ENCODE measurements at regions not wholly inside any gene's neighbourhood (a gene's known extent, or its start where the extent isn't known, plus 50 kb on each side); places are given as distances from the start of the nearest gene placed in this dataset.

DNA sequence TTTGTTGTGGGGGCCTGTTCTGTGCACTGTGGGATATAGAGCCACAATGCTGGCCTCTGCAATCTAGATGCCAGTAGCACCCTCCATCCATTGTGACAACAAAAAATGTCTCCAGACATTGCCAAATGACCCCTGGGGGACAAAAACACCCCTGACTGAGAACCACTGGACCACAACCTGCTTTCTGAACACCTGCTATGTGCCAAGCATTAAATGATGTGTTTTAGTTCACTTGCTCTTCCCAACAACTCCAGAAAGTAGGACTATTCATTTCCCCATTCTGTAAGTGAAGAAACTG, 367.0 kb upstream of the ERCC4 start:
- DNase-seq (ENCODE audit: low spot score), result no peak

DNA sequence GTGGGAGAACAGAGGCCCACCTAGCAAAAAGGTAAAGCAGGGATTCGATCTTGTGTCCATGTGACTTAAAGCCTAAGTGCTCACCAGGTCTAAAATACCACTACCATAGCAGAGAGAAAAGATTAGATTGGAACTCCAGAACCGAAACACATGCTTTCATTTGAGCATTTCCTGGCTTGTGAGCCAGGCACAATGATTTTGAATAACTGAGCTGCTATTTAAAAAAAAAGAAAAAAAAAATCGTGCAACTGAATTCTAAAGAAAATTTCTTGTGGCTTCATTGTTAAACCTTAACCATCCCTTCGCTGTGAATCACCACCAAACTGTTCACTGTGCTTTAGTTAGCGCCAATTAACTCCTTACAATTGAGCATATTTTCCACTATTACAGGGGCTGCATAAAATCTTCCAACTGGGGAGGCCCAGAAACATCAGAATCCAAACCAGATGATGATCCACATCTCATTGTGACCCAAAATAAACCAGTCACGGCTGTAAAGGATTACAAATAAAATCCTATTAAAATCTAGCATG, 366.4 kb upstream of the ERCC4 start:
- no peak for DNase-seq (ENCODE audit: low spot score)

DNA sequence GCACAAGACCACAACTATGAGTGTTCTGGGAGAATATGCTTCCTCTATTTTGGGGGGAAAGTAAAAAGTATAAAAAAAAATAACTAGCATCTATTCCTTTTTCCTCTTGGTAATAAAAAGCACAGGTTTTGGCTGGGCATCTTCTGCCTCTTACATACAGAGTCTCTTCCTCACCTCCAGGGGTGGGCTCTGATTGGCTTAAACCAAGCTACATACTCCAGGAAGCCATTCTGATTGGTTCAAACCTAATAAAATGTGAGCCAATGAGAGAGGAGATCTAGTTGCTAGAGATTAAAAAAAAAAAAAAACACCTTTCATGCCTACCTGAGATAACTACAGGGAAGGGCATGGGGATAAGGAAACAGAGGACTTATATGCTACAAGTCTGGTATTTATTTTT, 365.9 kb upstream of the ERCC4 start:
- DNase-seq (ENCODE audit: low spot score), result no peak

DNA sequence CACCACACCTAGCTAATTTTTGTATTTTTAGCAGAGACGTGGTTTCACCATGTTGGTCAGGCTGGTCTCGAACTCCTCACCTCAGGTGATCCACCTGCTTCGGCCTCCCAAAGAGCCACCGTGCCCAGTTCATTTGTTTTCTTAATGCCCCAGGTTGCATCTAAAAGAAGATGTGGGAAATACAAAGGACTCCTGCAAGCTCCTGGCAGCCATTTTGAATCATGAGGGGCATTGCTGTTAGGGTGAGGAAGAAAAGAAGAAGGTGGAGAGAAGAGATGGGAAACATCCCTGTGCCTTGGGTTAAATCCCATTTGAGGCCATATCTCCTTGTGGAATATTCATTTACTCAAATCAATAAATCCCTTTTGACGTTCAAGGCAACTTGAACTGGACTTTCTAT, 365.3 kb upstream of the ERCC4 start:
- no peak for DNase-seq (ENCODE audit: low spot score)

DNA sequence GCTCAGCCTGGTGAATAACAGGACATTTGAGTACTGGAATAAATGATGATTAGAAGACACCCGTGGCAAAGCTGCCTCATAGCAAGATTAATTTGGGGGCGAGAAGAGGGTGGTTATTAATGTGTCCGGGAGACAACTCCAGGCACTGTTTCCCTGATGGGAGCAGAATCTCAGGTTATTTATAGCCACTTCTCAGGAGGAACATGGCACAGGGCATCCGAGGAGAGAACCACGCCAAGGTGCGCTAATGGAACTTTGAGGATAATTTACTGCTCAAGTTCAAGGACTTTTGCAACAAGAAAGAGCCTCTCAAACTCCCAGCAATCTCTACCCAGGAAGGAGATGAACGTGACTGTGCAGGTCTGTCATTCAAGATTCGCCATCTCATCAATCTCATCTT, 362.5 kb upstream of the ERCC4 start:
- DNase-seq (ENCODE audit: low spot score), result no peak

DNA sequence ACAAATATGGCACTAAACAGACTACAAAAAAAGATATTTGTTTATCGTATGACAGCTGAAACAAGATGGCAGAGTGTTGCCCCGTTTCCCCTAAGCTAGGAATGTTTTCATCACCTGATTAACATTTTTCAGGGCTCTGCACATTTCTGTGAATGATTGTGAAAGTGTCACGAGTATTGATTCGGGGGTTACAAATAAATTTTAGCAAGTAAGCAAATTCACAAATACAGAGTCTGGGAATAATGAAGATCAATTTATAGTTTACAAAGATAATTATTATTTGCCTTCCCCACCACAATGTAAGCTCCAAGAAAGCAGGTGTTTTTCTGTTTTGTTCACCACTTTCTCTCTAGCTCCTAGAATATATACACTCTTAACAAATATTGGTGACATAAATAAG, 361.2 kb upstream of the ERCC4 start:
- DNase-seq (ENCODE audit: low spot score), result no peak

DNA sequence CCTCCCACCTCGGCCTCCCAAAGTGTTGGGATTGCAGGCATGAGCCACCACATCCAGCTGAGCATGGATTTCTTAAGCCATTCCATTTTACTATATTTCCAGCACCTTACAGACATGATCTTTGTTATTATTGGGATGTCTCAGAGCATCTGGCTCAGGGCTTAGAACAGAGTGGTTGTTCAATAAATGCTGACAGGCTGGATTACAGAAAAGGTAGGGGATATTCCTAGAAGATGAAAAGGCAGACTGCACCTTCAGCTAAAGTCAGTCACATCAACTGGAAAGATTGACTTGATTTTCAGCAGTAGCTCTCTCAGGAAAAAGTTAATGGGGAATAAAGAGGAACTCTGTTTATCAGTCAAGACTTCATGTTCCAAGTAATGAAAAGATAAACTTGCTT, 360.3 kb upstream of the ERCC4 start:
- DNase-seq (ENCODE audit: low spot score), result no peak

DNA sequence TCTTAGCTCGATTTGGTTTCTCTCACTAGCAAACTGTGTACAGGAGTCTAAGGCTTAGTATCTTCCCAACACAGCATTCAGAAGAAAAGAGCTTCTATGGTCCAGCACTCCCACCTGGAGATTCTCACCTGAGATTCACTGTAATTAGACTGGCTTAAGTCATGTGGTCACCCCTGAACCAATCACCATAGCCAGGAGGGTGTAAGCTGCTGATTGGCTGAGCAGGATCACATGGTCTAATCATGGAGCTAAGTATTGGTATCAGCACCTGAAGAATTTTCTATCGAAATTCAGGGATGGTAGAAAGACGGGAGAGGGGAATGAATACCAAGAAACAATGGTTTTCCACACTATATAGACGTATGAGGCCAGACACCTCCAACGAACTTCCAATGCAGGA, 359.8 kb upstream of the ERCC4 start:
- no peak for DNase-seq (ENCODE audit: low spot score)

DNA sequence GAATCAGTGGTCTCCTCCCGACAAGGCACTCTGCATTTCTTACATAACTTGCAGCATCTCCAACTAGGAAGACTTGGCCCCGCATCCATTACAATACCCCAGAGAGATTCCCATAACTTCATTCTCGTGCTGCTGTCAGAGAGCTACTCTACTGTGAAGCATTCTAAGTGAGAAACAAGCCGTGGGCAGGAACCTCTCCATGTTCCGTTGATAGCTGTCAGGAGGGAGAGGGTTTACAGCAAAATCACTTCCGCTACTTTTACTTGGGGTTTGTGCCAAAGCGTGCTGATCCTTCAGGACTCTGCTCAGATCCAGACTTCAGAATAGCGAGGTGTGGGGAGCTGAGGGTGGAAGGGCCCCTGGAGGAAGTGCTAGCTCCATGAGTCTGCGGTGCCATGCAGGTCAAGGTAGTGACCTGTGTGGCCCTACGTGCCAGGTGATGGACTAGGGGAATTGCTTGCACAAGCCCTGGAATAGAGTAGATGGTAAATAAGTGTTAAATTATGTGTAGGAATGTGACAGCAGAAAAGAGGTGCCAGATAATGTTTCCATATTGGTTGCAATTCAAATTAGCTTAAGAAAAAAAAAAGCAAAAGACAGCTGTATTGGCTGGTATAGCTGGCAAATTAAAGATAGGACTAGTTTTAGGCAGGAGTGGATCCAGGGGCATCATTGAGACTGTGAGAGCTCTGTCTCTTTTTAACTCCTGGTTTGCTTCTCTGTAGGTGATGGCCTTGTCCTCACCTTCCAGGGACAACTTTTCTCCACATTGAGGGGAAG, 358.5 kb upstream of the ERCC4 start:
- DNase-seq (ENCODE audit: low spot score), result no peak

DNA sequence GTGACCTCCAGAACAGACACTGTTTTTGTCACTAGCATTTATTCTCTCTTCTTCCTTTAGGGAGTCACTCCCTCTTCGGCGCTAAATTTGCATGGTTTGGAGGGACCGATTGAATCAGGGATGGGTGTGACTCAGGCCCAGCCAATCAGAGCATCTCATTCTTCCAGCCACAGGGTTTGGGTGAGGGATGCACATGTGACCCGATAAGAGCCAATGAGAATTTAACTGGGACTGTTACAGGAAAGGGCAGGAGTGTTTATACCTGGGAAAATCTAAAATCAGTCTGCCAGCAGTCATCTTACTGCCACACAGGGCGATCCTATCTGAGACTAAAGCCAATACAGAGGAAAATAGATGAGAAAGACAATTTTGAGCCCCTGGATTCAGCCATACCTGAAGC, 351.2 kb upstream of the ERCC4 start:
- DNase-seq (ENCODE audit: low spot score), result no peak

DNA sequence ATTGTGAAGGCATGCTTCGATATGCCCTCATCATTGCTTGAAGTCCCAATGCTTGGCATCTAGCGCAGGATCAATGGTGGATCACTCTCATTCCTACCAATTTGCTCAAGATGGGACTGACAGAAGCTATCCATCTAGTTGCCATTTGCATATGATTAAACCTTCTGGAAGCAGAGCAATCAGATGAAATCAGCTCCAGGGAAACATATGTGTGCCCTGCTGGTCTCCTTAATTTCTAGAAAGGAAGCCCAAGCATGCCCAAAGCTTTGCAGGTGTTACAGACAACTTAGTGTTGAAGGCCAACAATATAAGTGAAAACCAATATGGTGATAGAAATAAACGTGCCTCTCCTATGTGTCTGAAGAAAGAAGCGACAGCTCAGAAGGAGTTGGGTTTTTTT, 350.0 kb upstream of the ERCC4 start:
- DNase-seq (ENCODE audit: low spot score), result no peak

DNA sequence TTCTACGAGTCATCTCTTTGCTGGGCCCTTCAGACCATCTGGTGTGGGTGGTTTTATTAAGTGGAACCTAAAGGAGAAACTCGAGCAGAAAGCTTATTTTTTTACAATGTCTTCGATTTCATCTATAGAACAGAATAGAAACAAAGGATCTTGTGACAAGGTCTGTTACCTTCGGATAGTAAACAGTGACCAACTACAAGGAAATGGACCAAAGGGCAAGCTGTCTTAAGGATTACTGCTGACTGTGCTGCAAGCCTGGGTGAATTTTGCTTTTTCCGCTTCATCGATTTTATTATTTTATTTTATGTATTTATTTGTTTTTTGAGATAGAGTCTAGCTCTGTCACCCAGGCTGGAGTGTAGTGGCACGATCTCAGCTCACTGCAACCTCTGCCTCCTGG, 348.9 kb upstream of the ERCC4 start:
- no peak for DNase-seq (ENCODE audit: low spot score)

DNA sequence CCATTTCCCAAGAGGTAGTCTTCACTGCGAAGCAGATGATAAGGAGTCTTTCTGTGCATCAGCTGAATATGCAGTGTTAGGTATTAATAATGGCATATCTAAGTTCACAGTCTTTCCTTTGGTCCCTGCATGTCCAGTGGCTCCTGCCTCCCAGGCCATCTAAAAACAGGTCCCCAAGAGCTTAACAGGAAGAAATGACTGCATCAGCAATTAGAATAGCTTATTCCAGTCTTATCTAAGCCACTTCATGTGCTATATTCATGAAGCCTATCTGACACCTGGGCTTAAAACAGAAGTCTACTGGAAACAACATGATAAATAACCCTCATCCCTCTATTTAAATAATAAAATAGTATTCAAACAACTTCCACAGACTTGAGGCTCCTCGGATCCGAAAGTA, 346.1 kb upstream of the ERCC4 start:
- no peak for DNase-seq (ENCODE audit: low spot score)

DNA sequence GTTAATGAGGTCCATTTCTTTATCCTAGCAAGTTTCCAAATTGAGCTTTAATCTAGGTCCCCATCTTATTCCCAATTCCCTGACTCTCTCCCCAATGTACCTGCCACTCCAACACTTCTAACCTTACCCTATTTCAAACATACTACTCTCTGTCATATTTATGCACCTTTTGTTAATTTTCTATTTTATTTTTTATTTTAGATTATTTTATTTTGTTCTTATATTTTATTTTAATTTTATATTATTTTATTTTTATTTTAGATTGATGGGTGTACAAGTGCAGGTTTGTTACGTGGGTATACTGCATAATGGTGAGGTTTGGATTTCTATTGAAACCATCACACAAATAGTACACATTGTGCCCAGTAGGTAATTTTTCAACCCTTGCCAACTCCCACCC, 333.9 kb upstream of the ERCC4 start:
- DNase-seq (ENCODE audit: low spot score), result no peak

DNA sequence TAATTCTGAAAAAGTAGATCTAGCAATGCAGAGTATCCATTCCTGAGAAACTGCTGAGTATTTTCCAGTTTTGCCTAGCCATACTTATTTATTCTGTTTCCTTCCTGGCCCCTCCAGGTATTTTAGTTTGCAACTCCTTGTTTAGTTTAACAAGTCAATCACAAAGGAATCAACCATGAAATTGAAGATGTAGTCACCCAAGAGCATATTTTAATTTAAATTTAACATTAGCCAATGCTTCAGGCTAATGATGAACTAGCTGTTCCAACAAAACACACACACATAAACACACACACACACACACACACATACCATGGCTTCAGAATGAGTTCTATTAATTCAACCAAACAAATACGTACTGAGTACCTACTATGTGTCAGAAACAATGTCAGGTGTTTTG, 332.8 kb upstream of the ERCC4 start:
- no peak for DNase-seq (ENCODE audit: low spot score)

DNA sequence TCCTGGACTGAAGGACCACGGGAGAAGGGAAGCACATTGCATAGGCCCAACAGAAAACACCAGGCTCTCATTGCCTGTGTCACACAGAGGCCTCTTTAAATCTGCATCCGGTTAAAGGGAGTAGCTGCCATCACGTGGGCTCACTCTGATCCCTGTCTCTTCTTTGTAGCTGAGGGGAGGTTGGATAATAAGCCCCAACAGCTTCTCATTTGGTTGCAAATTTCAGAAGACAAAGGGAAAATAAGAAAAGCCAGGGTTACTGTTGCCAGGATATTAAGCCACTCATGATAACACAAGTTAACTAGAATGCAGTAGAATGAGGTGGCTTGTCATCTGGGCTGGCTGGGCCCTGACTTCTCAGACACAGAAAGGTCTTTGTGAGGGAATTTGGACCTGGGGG, 325.1 kb upstream of the ERCC4 start:
- no peak for DNase-seq (ENCODE audit: low spot score)

DNA sequence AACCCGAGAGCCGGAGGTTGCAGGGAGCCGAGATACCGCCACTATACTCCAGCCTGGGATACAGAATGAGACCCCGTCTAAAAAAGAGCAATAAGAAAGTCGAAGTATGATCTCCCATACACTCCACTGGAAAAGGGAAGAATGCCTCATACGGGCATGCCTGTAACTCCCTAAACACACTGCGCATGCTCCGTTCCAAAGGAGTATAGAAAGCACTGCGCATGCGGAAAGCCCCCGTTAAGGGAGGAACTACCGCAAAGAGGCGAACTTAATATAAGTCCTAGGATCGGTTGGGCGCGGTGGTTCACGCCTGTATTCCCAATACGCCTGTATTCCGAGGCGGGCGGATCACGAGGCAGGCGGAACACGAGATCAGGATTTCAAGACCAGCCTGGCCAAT, 313.1 kb upstream of the ERCC4 start:
- no peak for DNase-seq (ENCODE audit: low spot score)

DNA sequence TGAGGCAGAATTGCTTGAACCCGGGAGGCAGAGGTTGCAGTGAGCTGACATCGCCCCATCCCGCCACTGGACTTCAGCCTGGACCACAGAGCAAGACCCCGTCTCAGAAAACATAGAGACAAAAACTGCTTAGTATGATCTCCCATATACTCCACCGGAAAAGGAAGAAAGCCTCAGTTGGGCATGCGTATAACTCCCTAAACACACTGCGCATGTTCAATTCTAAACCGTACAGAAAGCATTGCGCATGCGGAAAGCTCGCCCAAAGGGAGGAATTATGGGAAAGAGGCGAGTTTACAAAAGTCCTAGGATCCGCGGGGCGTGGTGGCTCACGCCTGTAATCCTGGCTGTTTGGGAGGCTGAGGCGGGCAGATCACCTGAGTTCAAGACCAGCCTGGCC, 312.7 kb upstream of the ERCC4 start:
- no peak for DNase-seq (ENCODE audit: low spot score)

DNA sequence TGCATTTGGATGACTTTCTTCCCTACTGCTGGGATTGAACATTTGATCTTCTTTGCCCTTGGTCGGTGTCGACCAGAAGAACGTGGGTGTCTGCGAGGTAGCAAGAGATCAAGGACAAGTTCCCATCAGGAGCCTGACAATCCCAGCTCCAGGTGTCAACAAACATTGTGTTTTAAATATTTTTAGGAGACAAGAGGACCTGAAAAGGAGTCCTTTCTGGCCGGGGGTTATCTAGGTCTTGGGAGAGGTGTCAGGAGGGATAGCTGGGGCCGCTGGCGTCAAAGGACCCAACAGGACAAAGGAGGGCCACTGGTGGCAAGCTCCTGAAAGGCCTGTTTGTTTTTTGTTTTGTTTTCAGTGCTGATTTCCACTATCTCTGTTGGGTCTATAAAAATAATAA, 308.4 kb upstream of the ERCC4 start:
- no peak for DNase-seq (ENCODE audit: low spot score)

DNA sequence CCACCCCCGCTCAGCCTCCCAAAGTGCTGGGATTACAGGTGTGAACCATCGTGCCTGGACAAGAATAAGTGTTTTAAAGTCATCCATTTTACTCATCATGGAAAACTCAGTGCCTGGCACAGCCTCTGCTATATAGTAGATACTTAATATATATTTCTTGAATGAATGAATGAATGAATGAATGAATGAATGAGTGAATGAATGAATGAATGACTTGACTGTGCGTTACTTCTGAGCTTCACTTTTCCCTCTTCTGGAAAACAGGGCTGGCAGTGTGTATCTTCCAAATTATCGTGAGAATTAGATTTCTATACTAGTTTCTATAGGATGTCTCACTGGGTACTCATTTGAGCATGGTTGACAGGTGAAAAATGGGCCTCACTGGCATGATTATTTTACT, 307.3 kb upstream of the ERCC4 start:
- DNase-seq (ENCODE audit: low spot score), result no peak

DNA sequence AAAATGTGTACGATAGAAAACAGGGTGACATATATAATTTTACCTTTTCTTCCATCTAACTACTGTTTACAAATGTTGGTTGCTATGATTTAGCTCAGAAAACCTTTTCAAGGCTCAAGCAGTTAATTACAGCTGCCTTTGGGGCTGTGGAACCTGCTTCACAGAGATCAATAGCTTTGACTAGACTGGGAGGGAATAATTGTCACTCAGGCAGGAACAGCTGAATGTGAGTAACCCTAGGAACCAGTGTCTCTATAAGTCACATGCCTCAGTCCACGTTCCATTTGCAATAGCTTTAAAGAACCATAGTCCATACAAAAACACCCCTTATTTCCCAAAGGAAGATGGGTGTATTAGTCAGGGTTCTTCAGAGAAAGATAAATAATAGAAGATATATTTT, 306.8 kb upstream of the ERCC4 start:
- no peak for DNase-seq (ENCODE audit: low spot score)

DNA sequence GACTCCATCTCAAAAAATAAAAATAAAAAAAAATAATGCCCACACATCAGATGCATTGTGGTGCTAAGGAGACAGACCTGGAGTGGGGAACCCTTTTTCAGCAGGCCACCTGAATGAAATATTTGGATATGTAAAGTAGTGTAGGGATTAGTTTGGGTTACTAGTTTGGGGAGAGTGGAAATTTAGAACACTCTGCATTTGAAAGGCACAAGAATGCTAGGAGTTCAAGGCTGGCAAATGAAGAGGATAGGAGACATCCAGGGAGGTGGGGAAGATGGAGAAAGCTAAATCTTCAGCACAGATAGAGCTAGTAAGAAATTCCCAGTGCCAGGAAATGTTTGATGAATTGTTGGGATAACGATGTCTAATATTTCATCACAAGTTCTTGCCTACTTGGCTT, 298.3 kb upstream of the ERCC4 start:
- DNase-seq (ENCODE audit: low spot score), result no peak

DNA sequence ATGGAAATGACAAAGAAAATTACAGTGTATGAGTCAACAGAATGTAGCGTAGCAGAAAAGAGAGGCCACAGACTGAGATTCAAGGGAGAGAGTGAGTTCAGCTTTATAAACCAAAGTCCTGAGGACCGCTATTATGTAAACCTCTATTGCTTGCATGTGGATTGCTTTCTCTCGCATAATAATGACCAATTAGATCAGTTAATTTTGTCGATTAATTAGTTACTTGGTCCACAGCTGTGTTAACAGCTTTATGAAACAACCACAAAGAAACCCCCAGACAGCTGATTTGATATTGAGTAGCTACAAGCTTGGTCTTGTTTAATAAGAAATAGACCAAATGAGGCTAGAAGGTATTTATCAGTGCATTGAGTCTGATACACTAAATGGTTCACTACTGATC, 291.8 kb upstream of the ERCC4 start:
- no peak for DNase-seq (ENCODE audit: low spot score)

DNA sequence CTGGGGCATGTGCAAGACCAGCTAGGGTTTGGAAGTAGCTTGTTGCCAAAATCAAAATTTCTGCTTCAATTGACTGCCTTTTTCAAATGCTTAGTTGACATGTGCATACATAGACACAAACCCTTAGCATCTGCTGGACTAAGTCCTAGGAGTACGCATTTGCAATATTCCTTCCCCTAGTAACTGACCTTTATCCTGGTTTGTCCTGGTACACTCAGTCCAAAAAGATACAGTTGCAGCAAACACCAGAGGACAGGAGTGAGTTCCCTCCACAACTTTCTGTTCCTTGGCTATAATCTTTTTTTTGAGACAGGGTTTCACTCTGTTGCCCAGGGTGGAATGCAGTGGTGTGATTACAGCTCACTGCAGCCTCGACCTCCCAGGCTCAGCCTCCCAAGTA, 290.2 kb upstream of the ERCC4 start:
- DNase-seq (ENCODE audit: low spot score), result no peak

DNA sequence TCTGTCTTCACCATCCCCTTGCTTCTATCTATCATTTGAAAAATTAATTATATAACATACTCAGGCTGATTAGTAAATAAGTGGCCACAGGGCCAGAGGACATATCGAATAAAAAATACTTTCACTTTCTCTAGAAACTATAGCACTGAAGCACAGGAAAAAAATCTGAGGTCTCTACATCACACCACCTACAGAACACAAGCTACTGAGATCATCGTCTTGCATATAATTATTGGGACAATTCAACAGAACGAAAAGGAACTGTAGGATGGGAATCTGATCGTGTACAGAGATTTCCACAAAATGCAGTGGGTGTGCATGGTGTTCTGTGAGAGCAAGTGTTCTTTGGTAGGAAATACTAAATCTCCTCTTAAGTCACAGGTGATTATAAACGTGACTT, 289.6 kb upstream of the ERCC4 start:
- no peak for DNase-seq (ENCODE audit: low spot score)

Data from hepatic stellate cell (primary cell).